Mucosa of descending colon (tissue), 3 donors: ENCODE measurements at regions not wholly inside any gene's neighbourhood (a gene's known extent, or its start where the extent isn't known, plus 50 kb on each side); places are given as distances from the start of the nearest gene placed in this dataset.

Experiments
- ATAC-seq: fragments of 200-7000 bp; cut with Tn5 transposase; one replicate; pipeline ENCODE4 v1.9.1; 2020; ENCODE audit warnings: mild to moderate bottlenecking, moderate library complexity
- DNase-seq, 3 donors: peaks; one replicate each; pipeline ENCODE4 v3.0.0-alpha.2; 2020
- H3K36me3 ChIP-seq: fragments of 200-600 bp; one replicate; pipeline ENCODE4 v1.8.0; 2021; ENCODE audit warnings: low read depth, mild to moderate bottlenecking
- H3K4me1 ChIP-seq: fragments of 200-600 bp; one replicate; pipeline ENCODE4 v1.8.0; 2021; ENCODE audit warnings: low read depth, mild to moderate bottlenecking
- H3K4me3 ChIP-seq: fragments of 200-600 bp; one replicate; pipeline ENCODE4 v1.8.0; 2021; ENCODE audit warnings: mild to moderate bottlenecking
- H3K9me3 ChIP-seq: fragments of 200-600 bp; one replicate; pipeline ENCODE4 v1.8.0; 2021; ENCODE audit warnings: mild to moderate bottlenecking
- CTCF ChIP-seq: fragments of 200-600 bp; IDR thresholded peaks from one replicate; pipeline ENCODE4 v1.8.0; 2022; ENCODE audit warnings: antibody characterized with exemption, mild to moderate bottlenecking
- intact Hi-C, 2 donors: fragments of 100-400 bp; cut with DNase I in 1 of 2; cut with micrococcal nuclease in 1 of 2; formaldehyde crosslinking; loops; one replicate each; pipeline versions ENCODE4 v1.11.0 to v1.11.1; 2022; cut with DNase I, micrococcal nuclease
- donor health status: DM: no; HTN: no; CAD: no; lungs with moderate emphysema.
- donor health status: DM: no; HTN: no; CAD: no.
- donor health status: DM: no; HTN: yes; CAD: no.

- no peak for TF ChIP-seq CTCF
- Histone ChIP-seq H3K4me1 (no peaks in the 10 kb centered on the region), H3K36me3 (no peaks in the 10 kb centered on the region), H3K9me3 (no peaks in the 10 kb centered on the region), H3K4me3 (no peak overlapping the region)
- no peak for DNase-seq
- no peak for ATAC-seq
- intact Hi-C loops, result no loop called here
These were observed 826.5 kb upstream of the PIK3C3 start for GRCh38 chr18:41128545-41128944.

DNA sequence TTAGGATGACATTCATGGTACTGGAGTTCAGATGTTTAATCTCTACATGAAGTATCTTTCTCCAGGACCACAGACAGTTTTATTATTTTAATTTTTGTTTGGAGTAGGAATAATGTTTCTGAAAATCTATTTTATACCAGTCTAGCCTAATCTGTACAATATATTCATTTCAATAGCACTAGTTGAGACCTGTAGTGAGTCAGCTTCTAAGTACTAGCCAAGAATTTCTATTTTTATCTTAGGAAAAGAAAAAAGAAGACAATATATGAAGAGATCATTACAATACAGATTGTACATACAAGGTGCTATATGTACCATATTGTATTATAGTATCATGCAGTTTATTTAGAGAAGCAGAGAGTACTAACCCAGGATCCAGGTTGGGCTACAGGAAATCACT, 826.9 kb upstream of the PIK3C3 start:
- H3K4me1 ChIP-seq, result no peaks in the 10 kb centered on the region
- no peaks in the 10 kb centered on the region for H3K9me3 ChIP-seq
- ATAC-seq (no peak), DNase-seq (no peak)
- TF ChIP-seq CTCF, result no peak
- no peaks in the 10 kb centered on the region for H3K36me3 ChIP-seq
- intact Hi-C loops, result no loop called here
- H3K4me3 ChIP-seq, result no peak overlapping the region

GRCh38 chr18:41126541-41127235, 828.3 kb upstream of the PIK3C3 start:
- intact Hi-C loops, result no loop called here

GRCh38 chr18:41121116-41121826, 833.8 kb upstream of the PIK3C3 start:
- TF ChIP-seq CTCF, result no peak
- Histone ChIP-seq H3K9me3 (no peaks in the 10 kb centered on the region), H3K4me1 (no peaks in the 10 kb centered on the region), H3K4me3 (no peak overlapping the region), H3K36me3 (no peaks in the 10 kb centered on the region)
- DNase-seq, result no peak
- ATAC-seq, result no peak
- intact Hi-C loops, result no loop called here

More at GRCh38 chr18:41126541-41127235, 828.3 kb upstream of the PIK3C3 start:
- no peaks in the 10 kb centered on the region for H3K9me3 ChIP-seq
- ATAC-seq (no peak), DNase-seq (no peak)
- no peak for TF ChIP-seq CTCF
- H3K36me3 ChIP-seq, result no peaks in the 10 kb centered on the region
- no peaks in the 10 kb centered on the region for H3K4me1 ChIP-seq
- H3K4me3 ChIP-seq, result no peak overlapping the region

DNA sequence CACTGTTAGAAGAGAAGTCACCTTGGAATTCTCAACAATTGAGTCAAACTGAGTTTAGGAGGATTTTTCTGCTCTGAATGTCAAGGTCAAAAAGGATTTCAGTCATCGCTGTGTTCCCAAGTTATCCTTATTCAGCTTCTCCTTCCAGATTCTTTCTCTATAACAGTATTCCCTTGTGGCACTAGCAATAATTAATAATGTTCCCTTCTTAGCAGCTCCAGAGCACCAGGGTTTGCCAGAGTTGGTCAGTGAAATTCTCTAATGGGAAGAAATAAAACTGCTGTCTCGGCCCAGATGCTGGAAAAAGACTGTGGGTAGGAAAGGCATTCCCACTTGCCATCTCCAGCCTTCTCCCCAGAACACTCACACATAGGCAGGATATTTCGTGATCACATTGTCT, 836.0 kb upstream of the PIK3C3 start:
- intact Hi-C loops, result no loop called here
- no peak for ATAC-seq

More for the DNA sequence above, 836.0 kb upstream of the PIK3C3 start:
- no peak for DNase-seq
- H3K9me3 ChIP-seq, result no peaks in the 10 kb centered on the region
- H3K36me3 ChIP-seq, result no peaks in the 10 kb centered on the region
- no peak for TF ChIP-seq CTCF
- no peak overlapping the region for H3K4me3 ChIP-seq
- H3K4me1 ChIP-seq, result no peaks in the 10 kb centered on the region
